Colonic mucosa (tissue), 4 donors: ENCODE measurements at regions not wholly inside any gene's neighbourhood (a gene's known extent, or its start where the extent isn't known, plus 50 kb on each side); places are given as distances from the start of the nearest gene placed in this dataset.

Experiments
- DNase-seq: peaks from one replicate; pipeline ENCODE4 v3.0.0-alpha.2; 2020
- H3K27ac ChIP-seq: fragments of 200-600 bp; one replicate; pipeline ENCODE4 v1.8.0; 2021
- H3K27me3 ChIP-seq: fragments of 200-600 bp; one replicate; pipeline ENCODE4 v1.8.0; 2021
- H3K36me3 ChIP-seq: fragments of 200-600 bp; one replicate; pipeline ENCODE4 v1.8.0; 2021
- H3K4me1 ChIP-seq: fragments of 200-600 bp; one replicate; pipeline ENCODE4 v1.8.0; 2021; ENCODE audit warnings: mild to moderate bottlenecking
- H3K4me3 ChIP-seq: fragments of 200-600 bp; one replicate; pipeline ENCODE4 v1.8.0; 2021
- H3K9ac ChIP-seq, 2 donors: one replicate each; pipeline ENCODE4 v1.7.0; 2013; ENCODE audit warnings: control low read depth in 2 of 2, low read depth in 2 of 2, low read length in 2 of 2
- H3K9me3 ChIP-seq: fragments of 200-600 bp; one replicate; pipeline ENCODE4 v1.8.0; 2021
- intact Hi-C: fragments of 100-400 bp; cut with DNase I; formaldehyde crosslinking; loops from one replicate; pipeline ENCODE4 v1.14.1; 2022
- TF ChIP-seq, protein P1 (sequence below): fragments of 200-600 bp; IDR thresholded peaks from one replicate; pipeline ENCODE4 v1.8.0; 2022; ENCODE audit warnings: antibody characterized with exemption, mild to moderate bottlenecking
- donor health status: healthy.
- donor health status: DM: no; HTN: no; CAD: no.
- donor health status: DM: no; HTN: no; CAD: no.

DNA sequence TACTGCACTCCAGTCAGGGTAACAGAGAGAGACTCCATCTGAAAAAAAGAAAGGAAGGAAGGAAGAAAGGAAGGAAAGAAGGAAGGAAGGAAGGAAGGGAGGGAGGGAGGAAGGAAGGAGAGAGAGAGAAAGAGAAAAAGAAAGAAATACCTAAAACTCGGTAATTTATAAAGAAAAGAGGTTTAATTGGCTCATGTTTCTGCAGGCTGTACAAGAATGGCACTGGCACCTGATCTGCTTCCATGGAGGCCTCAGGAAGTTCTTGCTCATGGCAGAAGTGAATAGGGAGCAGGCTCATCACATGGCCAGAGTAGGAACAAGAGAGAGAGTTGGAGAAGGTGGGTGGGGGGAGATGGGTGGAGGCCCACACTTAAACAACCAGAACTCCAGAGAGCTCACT, 215.2 kb upstream of the IRX3 start:
- TF ChIP-seq, protein P1, sequence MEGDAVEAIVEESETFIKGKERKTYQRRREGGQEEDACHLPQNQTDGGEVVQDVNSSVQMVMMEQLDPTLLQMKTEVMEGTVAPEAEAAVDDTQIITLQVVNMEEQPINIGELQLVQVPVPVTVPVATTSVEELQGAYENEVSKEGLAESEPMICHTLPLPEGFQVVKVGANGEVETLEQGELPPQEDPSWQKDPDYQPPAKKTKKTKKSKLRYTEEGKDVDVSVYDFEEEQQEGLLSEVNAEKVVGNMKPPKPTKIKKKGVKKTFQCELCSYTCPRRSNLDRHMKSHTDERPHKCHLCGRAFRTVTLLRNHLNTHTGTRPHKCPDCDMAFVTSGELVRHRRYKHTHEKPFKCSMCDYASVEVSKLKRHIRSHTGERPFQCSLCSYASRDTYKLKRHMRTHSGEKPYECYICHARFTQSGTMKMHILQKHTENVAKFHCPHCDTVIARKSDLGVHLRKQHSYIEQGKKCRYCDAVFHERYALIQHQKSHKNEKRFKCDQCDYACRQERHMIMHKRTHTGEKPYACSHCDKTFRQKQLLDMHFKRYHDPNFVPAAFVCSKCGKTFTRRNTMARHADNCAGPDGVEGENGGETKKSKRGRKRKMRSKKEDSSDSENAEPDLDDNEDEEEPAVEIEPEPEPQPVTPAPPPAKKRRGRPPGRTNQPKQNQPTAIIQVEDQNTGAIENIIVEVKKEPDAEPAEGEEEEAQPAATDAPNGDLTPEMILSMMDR, result no peak
- Histone ChIP-seq H3K36me3 (no peaks in the 10 kb centered on the region), H3K4me1 (no peaks in the 10 kb centered on the region), H3K4me3 (no peak overlapping the region), H3K27me3 (no peaks in the 10 kb centered on the region), H3K27ac (no peak overlapping the region), H3K9me3 (no peaks in the 10 kb centered on the region), H3K9ac (no peak overlapping the region)
- DNase-seq, result no peak
- intact Hi-C loops, result no loop called here

DNA sequence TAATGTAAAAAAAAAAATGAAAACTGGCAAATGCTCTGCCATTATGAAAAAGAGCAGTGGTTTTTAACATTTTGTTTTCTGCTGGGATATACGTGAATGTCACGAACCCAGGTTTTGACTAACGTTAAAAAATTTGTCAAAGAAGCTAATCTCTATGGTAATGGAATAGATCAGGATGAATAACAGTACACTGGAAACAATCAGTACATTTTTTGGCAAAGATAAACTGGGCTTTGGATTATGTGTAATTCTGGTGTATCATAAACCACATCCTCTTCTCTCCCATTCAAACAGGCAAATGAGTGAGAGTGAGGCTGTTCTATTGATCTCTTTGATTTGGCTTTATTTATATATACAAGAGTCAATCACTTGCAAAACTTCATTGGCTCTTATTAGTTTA, 207.0 kb upstream of the IRX3 start:
- no peak for DNase-seq
- no peak overlapping the region for H3K27ac ChIP-seq
- H3K4me3 ChIP-seq, result no peak overlapping the region
- H3K9me3 ChIP-seq, result no peaks in the 10 kb centered on the region
- TF ChIP-seq, protein P1, result no peak
- no peaks in the 10 kb centered on the region for H3K27me3 ChIP-seq
- intact Hi-C loops, result no loop called here
- no peaks in the 10 kb centered on the region for H3K36me3 ChIP-seq
- H3K9ac ChIP-seq, result peak overlapping the region in 1 of 2 donors; percentile 12
- H3K4me1 ChIP-seq, result no peaks in the 10 kb centered on the region

DNA sequence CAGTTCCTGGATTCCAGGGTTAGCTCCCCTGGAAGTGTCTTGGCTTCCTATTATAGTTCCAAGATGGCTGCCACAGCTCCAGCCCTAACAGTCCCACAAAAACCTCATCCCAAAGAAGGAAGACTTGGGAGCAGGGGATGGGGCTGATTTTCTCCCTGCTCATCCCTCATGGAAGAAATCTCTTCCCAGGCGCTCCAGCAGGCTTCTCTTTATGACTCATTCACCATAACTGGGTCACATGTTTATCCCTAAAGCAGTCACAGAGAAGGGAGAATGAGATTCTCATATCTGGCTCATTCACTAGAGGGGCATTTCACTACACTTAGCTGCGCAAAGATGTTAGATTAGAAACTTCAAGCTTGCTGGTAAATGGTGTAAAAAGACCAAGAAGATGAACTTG, 206.5 kb upstream of the IRX3 start:
- TF ChIP-seq, protein P1, result no peak
- Histone ChIP-seq H3K36me3 (no peaks in the 10 kb centered on the region), H3K9ac (no peak overlapping the region), H3K27ac (no peak overlapping the region), H3K4me3 (no peak overlapping the region), H3K27me3 (no peaks in the 10 kb centered on the region), H3K9me3 (no peaks in the 10 kb centered on the region), H3K4me1 (no peaks in the 10 kb centered on the region)
- no peak for DNase-seq
- intact Hi-C loops, result no loop called here

- TF ChIP-seq, protein P1, result no peak
- DNase-seq, result no peak
- no peaks in the 10 kb centered on the region for H3K27me3 ChIP-seq
- intact Hi-C loops, result no loop called here
- H3K4me1 ChIP-seq, result no peaks in the 10 kb centered on the region
- H3K9ac ChIP-seq, result no peak overlapping the region
- no peak overlapping the region for H3K27ac ChIP-seq
- no peak overlapping the region for H3K4me3 ChIP-seq
- no peaks in the 10 kb centered on the region for H3K36me3 ChIP-seq
- no peaks in the 10 kb centered on the region for H3K9me3 ChIP-seq
Measured at GRCh38 chr16:54490112-54490488, 203.5 kb upstream of the IRX3 start.

- DNase-seq, result peak; percentile 68
- intact Hi-C loops, result no loop called here
- Histone ChIP-seq H3K4me1 (no peaks in the 10 kb centered on the region), H3K27me3 (no peaks in the 10 kb centered on the region), H3K9me3 (no peaks in the 10 kb centered on the region), H3K9ac (no peak overlapping the region), H3K4me3 (no peak overlapping the region), H3K36me3 (no peaks in the 10 kb centered on the region), H3K27ac (no peak overlapping the region)
- TF ChIP-seq, protein P1, result no peak
Measured at GRCh38 chr16:54489225-54490111, 202.9 kb upstream of the IRX3 start.
